GM19025 (cell line): ENCODE measurements at regions not wholly inside any gene's neighbourhood (a gene's known extent, or its start where the extent isn't known, plus 50 kb on each side); places are given as distances from the start of the nearest gene placed in this dataset.
"Not testable (repeated sequence)": the region's sequence is repeated elsewhere in the genome, so short reads cannot be mapped to it uniquely, and the experiment has no call there.

Source experiments
- ATAC-seq: cut with Tn5 transposase; IDR thresholded peaks from one replicate; pipeline ENCODE4 v1.9.1; 2021; ENCODE audit warnings: mild to moderate bottlenecking, low read depth, moderate library complexity; ENCODE audit not compliant: unreplicated experiment

GRCh38 chr15:75100679-75101078 is 77.3 kb downstream of the PPCDC start:
- no peak for ATAC-seq

- ATAC-seq: no peak
Observed at GRCh38 chr15:75104804-75105557, 81.6 kb downstream of the PPCDC start.

GRCh38 chr15:75107516-75107907 is 84.1 kb downstream of the PPCDC start:
- no peak for ATAC-seq

GRCh38 chr15:75107908-75108838 is 84.8 kb downstream of the PPCDC start:
- no peak for ATAC-seq

GRCh38 chr15:75109021-75109735 is 85.8 kb downstream of the PPCDC start:
- no peak for ATAC-seq

GRCh38 chr15:75109736-75110130 is 86.3 kb downstream of the PPCDC start:
- ATAC-seq: no peak

- no peak for ATAC-seq
Observed at GRCh38 chr15:75112278-75112847, 89.0 kb downstream of the PPCDC start.

- ATAC-seq: peak; percentile 73
Observed at GRCh38 chr15:75112848-75113492, 88.7 kb upstream of the C15orf39 start.

GRCh38 chr15:75114327-75114726 is 87.4 kb upstream of the C15orf39 start:
- ATAC-seq: no peak

- ATAC-seq: no peak
Observed at GRCh38 chr15:75114796-75115195, 86.9 kb upstream of the C15orf39 start.

- not testable (repeated sequence) for ATAC-seq
Observed at GRCh38 chr15:75115411-75115913, 86.2 kb upstream of the C15orf39 start.

GRCh38 chr15:75116143-75116542 is 85.5 kb upstream of the C15orf39 start:
- ATAC-seq: not testable (repeated sequence)

- no peak for ATAC-seq
Observed at GRCh38 chr15:75117993-75118392, 83.7 kb upstream of the C15orf39 start.

GRCh38 chr15:75119312-75119711 is 82.4 kb upstream of the C15orf39 start:
- not testable (repeated sequence) for ATAC-seq

- no peak for ATAC-seq
Observed at GRCh38 chr15:75121491-75121890, 80.2 kb upstream of the C15orf39 start.

GRCh38 chr15:75123395-75123794 is 78.3 kb upstream of the C15orf39 start:
- ATAC-seq: no peak

GRCh38 chr15:75124278-75124677 is 77.4 kb upstream of the C15orf39 start:
- not testable (repeated sequence) for ATAC-seq

GRCh38 chr15:75125935-75126334 is 75.7 kb upstream of the C15orf39 start:
- ATAC-seq: no peak

GRCh38 chr15:75126864-75127580 is 74.7 kb upstream of the C15orf39 start:
- no peak for ATAC-seq
